ENCODE measurements at regions not wholly inside any gene's neighbourhood (a gene's known extent, or its start where the extent isn't known, plus 50 kb on each side); places are given as distances from the start of the nearest gene placed in this dataset.

DNA sequence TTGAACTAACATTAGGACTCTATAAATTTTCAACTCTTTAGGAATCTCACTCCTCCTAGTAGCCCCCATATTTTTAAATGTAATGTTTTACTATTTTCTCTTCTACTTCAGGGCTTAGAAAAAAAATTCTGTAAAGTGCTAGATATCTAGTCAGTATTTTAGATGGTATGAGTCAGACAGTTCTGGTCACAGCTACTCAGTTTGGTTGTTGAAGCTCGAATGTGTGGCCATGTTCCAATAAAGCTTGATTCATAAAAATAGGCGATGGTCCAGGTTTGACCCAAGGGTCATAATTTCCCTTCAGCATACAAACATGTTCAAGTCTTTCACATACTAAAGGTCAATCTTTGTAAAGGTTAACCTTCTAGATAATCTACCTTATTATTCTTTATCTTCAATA is 566.0 kb upstream of the CDH18 start:
- no peak for DNase-seq (ENCODE audit: low read depth)

DNA sequence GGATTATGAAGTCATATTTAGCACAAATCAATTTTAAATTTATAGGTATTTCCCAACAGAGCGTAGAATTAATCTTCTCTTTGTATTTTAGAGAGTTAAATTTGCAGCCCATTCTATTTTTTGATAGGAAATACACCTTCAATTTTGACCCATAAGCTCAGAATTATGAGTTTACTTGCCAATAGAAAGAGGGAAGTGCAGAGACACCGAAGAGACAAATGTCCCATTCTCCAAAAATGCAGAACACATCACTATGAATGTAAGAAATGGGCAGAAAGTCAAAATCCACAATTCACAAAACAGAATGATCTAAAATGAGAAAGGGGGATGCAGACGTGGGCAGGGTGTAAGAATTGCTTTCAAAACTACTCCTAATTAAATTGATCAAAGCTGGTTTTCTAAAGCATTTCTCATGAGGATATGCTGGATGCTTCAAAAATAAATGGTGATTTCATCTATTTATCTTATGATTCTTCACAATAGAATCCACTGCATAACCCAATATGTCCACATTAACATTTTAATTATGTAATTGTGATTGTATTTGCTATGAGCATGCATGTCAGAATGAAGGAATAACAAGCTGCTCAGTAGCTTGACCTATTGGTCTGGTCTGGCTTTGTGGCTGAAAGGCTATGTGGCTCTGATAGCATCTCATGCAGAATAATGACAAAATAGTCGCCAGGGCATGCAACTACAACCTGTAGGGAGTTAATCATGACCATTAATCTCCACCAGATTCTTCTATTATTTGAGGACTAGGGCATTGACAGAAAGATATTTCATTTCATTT is 550.1 kb upstream of the CDH18 start:
- DNase-seq (ENCODE audit: low read depth), result no peak

DNA sequence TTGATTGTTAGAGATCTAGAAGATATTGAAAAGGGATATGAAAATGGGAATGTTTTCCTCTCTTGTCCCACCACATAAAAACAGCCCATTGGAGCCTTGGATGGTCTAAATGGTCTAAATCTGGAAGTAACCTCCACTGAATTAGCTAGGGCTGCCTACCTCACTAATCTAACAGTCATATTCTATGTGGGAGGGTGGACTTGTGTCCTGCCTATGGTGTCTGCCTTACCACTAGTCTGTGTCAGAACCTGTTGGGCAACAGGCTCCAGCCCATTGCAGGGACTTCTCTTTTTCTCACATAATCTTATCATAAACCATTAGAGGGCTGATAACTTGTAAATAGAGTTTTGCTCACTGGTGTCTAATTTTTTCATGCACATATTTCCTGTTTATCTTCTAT is 548.8 kb upstream of the CDH18 start:
- no peak for DNase-seq (ENCODE audit: low read depth)

DNA sequence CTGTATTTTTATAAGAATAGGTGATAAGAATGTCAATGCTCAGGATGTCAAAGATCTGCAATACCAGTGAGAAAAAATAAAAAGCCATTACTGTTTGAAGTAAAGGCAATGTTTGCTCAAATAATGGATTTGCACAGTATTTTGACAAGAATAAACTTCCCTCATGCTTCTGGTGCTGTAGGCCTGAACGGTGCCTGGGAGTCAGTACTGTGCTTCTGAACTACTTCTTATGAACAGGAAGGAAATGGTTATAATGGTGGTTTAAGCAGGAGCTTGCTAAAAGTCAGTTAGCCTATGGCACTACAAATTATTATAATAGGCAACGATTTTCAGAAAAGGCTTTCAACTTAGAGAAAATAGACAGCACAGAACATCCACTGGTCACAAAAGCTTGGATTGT is 548.3 kb upstream of the CDH18 start:
- no peak for DNase-seq (ENCODE audit: low read depth)

DNA sequence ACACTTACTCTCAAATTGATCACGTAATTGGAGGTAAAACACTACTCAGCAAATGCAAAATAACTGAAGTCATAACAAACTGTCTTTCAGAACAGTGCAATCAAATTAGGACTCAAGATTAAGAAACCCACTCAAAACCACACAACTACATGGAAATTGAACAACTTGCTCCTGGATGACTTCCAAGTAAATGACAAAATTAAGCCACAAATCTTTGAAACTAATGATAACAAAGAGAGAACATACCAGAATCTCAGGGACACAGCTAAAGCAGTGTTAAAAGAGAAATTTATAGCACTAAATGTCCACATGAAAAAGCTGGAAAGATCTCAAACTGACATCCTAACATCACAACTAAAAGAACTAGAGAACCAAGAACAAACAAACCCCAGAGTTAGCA is 540.5 kb upstream of the CDH18 start:
- DNase-seq (ENCODE audit: low read depth), result no peak

DNA sequence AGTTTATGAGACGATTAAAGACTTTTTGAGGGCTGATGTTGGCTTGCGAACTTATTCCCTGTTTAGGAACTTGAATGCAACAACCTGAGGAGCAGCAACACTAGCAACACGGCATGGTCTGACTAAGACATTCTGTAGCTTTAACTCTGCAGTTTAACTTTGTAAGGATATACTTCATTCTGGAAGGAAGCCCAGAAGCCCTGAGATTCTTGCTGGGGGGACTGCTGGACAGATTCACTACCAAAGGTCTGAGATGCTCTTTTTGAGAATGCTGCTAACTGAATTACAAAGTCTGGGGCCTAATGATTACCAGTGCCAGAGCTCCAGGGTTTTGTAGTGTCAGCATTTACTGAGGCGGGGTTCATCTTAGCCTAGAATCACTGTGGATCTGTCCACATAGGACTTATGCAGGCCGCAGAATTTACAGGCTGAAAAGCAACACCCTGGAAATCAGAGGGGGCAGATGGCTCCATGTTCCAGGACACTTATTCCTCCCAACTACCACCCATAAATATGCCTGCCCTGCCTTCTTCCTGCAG is 537.1 kb upstream of the CDH18 start:
- DNase-seq (ENCODE audit: low read depth), result no peak

DNA sequence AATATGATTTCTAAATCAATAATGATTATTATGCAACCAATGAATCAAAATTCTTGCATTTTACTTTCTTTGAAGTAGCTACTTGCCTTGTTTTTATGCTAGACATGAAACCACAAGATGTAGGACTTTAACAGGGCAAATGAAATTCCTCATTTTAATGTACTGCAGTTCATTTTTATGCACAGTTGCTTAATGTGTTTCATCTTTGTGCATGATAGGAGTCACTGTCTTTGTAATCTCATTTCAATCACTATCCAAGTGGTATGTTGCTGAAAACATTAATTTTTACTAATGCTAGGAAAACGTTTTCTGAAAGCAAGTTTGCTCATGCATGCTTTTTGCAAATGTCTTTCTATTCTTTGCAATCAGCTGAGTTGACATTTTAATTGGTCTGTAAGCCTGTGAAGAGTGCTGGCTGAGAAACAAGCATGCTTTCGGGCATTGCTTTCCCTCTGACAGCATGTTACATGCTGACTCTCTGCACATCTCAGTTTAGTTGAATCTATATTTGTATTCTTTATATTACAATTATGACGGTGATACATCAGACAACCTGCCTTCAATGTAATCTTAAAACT is 535.0 kb upstream of the CDH18 start:
- no peak for DNase-seq (ENCODE audit: low read depth)

DNA sequence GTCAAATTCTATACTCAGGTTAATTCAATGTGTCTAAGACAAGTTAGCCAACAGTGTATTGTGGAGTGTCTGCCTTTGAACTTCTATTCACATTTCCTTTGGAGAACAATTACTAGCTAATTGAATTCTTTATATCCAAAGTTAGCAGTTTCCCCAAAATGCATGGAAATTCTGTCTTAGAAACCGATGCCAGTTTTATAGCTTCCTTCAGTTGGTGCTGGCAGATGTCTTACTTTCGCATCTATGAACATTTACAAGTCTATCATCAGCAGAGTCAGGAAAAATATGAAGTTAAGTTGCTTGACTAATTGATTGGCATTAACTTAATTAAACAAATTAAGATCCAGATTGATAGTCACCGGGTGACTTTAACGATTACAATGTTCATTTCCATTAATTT is 527.6 kb upstream of the CDH18 start:
- DNase-seq (ENCODE audit: low read depth), result no peak

DNA sequence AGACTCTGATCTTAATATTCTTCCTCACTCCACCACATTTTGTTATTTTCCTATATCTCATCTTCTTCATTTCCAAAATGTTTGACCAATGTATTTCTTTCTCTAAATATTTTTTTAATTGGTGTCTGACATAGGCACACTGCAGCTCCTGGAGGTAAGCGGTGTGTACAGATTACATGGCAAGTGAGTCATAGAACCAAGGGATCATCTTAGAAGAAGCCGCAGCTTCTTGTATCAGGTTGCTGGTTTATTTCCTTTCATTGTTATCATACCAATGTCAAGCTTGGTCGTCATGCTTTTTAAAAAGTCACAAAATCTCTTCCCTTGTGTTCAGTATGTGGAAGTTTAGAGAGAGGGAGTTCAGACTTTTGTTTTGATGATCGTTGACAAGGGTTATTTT is 526.1 kb upstream of the CDH18 start:
- peak; percentile 3 for DNase-seq (ENCODE audit: low read depth)

DNA sequence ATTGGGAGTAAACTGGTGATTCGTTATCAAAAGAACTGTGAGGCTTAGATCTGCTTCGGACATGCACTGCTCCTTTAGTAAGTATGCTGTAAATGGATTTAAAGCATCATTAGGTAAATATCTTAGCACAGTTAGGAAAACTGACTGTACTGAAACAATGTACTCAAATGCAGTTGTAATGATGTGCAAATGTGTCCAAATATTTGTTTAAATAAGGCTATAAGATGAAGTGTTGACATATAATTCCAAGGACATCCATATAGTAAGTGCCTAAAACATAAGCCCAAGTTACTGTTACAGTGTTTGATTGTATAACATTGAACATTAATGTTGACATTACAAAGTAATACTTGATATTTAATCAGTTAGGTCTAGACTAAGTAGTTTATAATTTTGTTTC is 512.5 kb upstream of the CDH18 start:
- no peak for DNase-seq (ENCODE audit: low read depth)

DNA sequence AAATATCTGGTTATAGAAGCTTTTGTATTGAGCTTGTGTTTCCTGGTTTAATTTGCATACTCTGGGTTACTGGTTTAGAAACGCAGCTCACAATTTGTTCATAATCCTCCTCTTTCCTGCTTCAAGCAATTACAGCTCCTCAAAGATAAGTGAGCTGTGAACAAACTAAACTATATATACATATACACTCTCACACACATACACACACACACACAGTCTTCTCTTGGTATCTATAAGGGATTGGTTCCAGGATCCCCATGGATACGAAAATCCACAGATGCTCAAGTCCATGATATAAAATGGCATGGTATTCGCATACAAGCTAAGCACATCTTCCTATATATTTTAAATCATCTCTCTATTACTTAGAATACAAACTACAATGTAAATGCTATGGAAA is 510.9 kb upstream of the CDH18 start:
- no peak for DNase-seq (ENCODE audit: low read depth)

DNA sequence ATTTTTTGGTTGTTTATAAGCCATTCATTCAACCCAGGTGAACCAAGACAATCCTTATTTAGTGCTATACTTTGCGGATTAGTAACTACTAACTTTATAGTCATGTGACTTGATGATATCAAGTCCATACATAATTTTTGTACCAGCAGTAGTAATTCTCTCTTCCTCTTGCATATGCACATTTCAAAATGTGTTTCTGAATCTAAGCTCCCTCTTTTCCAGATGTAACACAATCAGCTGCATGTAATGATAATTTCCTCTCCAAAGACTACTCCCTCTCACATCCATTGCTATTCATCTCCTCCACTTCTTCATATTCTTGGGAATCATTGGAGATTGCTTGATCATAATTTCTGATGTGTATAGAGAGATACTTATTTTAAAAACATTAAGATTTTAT is 510.1 kb upstream of the CDH18 start:
- no peak for DNase-seq (ENCODE audit: low read depth)

DNA sequence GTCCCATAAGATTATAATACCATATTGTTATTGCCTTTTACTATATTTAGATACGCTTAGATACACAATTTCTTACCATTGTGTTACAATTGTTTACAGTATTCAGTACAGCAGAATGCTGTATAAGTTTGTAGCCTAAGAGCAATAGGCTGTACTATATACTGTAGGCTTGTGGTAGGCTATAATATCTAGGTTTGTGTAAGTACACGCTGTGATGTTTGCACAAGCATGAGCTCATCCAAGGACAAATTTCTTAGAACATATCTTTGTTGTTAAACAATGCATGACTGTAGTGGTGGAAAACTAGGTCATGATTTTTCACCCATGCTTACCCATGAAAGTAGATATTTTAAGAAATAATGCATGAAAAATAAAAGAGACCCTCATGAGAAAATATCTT is 509.4 kb upstream of the CDH18 start:
- no peak for DNase-seq (ENCODE audit: low read depth)

DNA sequence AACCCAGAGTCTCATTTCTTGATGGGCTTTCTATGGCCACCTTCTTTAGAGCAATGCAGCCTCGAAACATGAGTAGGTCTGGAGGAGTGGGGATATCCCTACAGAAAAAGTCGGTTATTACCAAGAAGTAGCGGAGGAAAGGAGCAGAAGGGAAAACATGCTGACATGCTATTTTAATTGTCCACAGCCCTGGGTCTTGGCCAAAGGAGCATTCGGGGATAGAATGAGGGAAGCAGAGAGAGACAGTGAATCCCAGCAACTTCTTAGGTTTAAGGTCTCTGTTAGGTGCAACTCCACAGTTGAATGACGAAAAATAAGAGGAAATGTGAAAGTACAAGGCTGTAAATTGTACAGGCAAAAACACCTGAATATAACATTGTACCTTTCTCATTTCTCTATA is 506.7 kb upstream of the CDH18 start:
- no peak for DNase-seq (ENCODE audit: low read depth)

DNA sequence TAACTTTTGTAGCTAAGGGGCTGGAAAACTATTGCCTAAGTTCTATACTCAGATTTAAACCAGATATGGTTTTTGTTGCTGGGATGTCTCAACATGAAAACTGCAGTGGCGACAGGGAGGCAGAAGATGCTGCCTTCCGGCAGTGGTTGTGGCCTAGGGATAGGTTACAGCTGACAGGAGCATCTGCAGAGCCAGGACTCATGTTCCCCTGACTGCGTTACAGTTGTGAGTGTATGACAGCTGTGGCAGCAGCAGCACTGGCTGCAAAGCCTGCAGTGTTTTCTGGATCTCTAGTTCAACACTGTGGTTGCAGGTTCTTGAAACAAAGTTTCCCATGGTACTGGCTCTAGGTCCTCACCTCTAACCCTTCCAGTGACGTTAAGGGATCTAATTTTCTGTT is 498.8 kb upstream of the CDH18 start:
- no peak for DNase-seq (ENCODE audit: low read depth)

DNA sequence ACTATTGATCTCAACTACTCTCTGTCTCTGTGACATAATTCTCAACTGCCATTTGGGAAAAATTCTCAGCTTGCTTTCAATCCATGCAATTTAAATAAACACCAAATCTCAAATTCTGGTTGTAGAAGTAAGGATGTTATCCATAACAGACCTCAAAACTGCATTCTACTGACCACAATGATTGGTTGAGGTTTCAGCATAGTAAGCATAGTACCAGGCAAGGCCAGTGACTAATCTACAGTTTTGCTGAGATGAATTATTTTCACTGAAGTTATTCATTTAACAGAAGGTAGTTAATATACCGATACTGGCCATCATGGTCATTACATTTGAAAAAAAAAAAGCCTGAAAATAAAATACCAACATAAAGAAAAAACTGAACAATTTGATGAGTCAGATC is 488.0 kb upstream of the CDH18 start:
- DNase-seq (ENCODE audit: low read depth), result no peak

DNA sequence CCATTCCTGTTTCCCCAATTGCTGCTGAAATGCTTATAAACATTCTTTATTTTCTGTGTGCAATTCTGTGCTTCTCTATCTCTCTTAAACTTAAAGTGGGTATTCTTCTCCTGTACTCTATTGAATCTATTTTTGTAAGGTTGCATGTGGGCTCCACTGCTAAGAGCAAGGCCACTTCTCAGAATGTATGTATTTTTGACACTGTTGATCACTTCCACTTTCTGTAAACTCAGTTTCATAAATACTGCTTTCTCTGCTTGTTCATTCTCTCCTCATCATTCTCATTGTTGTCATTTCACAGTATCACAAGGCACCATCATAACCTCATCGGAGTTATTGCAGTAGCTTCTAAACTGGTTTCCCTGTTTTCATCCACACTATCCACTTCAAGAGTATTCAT is 483.0 kb upstream of the CDH18 start:
- DNase-seq (ENCODE audit: low read depth), result no peak

DNA sequence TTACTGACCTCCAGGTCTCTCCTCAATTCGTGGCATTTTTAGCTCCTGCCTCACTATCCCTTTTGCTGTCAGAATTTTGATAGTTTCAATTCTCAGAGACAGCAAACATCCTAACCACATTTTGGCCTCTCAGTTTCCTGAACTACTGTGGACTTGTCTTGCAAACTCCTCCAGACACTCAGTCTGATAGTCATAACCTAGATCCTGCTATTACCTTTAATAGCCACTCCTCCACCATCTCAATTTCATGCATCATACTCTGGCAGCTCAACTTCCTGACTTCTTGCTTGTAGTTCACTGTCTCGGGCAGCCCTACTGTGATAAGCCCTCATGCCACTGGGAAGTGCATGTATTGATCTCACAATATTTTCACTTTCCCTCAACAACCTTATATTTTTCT is 481.8 kb upstream of the CDH18 start:
- DNase-seq (ENCODE audit: low read depth), result no peak

DNA sequence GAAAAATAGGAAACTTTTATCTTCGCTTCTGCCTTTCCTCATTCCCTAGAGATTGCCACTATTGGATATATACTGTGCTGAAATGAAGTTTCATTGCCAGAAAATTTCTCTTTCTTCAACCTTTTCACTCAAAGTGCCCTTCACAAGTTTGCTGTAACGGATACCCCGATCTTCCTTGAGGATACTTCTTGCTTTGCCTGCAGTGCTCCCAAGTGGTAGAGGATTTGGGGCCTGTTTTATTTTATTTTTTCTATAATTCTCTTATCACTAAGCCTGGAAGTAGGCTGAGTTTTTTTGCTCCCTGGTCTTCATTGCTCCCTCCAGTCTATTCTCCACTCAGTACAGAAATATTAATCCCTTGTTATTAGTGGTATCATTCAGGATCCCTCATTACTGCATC is 481.4 kb upstream of the CDH18 start:
- no peak for DNase-seq (ENCODE audit: low read depth)

DNA sequence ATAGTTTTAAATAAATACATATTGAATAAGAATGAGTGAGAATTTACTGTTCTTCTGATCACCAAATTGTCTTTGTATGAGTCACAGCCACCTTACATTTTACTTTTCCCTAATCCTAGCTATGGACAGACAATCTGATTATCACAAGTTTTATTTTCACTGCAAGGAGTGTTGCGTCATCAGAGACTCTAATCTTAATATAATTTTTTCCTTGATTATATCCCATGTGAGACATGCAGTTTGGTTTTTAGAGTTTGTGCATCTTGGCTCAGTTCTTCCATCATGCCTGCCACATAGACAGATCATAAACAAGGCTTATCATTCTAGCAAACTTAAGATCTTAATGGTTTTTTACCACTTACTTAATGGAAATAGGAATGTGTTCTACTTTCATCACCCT is 478.5 kb upstream of the CDH18 start:
- no peak for DNase-seq (ENCODE audit: low read depth)

DNA sequence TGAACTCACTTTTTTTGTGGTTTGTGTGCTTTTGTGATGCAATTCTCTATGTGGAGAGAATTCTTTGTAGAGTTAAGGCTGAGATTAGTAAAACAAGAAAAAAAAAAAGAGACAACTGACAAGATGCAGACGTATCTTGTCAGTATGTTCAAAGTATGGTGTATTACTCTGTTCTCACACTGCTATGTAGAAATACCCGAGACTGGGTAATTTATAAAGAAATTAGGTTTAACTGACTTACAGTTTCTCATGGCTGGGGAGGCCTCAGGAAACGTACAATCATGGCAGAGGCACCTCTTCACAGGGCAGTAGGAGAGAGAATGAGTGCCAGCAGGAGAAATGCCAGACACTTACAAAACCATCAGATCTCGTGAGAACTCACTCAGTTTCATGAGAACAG is 475.2 kb upstream of the CDH18 start:
- DNase-seq (ENCODE audit: low read depth), result no peak

DNA sequence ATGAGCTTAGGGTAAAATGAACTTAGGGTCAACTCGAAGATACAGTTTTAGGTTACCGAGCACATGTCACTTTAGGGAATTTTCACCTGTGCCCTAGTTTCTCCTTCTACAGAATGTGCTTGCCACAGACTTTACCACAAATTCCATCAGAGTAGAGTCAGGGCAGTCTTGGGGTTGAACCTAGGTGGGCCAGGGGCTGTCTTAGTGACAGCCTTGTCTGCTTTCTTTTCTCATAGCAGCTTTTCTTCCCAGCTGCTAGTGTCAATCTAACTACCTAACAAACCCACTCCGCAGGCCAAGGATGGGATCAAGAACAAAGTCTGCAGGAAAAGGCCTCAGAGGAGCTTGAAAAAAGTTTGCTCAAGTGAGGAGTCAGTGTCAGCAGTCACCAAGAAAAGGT is 458.1 kb upstream of the CDH18 start:
- DNase-seq (ENCODE audit: low read depth), result no peak

DNA sequence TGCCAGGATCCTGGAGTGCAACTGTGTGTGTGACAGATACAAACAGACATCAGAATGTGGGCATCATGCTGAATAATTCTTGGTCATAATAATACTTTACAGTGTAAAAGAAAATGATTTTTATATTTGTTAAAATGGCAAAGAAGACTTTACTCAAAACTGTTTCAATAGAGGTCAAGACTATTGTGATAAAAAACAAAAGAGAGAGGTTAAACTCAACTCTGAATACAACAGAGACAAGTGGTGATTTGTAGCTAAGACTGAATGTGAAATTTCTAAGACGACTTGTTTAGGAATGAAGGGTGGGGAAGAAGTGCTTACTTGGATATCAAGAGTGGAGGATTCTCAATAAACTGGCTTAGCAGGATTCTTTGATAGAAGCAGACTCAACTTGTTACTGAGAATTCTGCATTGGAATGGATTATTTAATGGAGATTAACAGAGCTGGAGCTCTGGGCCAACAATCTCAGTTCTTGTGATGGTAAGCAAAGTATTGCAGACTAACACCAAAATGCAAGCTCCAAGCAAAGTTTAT is 457.4 kb upstream of the CDH18 start:
- DNase-seq (ENCODE audit: low read depth), result no peak

DNA sequence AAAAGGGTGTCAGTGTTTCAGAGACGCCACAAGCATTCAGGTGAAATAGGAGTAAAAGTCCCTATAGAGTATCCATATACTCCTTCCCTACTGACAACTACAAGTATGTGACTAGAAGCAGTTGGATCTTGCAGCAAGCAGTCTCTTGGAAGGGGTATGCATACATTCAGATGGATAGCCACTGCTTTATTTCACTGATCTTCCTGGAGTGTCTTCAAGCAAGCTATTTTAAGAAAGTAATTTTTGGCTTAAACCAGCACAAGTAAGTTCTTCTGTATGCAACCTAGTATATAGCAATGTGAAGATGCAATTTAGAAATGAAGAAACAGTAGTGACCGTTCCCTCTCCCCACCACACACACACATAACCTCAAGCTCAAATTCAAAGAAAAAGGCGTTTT is 446.8 kb upstream of the CDH18 start:
- no peak for DNase-seq (ENCODE audit: low read depth)
